D721Med (cell line): ENCODE measurements at regions not wholly inside any gene's neighbourhood (a gene's known extent, or its start where the extent isn't known, plus 50 kb on each side); places are given as distances from the start of the nearest gene placed in this dataset.

Experiments used
- DNase-seq: peaks from one replicate; pipeline ENCODE4 v3.0.0; 2011; ENCODE audit warnings: low spot score; ENCODE audit not compliant: insufficient read length
- FAIRE-seq: peaks from 2 replicates; lab custom pipeline; 2011; peaks lifted over from hg19 to GRCh38; lab: Jason Lieb, UNC
- TF ChIP-seq, protein P1 (sequence below): IDR thresholded peaks from 2 replicates; pipeline ENCODE4 v1.5.1; 2012; ENCODE audit warnings: mild to moderate bottlenecking, control low read depth; ENCODE audit not compliant: insufficient read depth; ENCODE audit errors: missing control alignments

DNA sequence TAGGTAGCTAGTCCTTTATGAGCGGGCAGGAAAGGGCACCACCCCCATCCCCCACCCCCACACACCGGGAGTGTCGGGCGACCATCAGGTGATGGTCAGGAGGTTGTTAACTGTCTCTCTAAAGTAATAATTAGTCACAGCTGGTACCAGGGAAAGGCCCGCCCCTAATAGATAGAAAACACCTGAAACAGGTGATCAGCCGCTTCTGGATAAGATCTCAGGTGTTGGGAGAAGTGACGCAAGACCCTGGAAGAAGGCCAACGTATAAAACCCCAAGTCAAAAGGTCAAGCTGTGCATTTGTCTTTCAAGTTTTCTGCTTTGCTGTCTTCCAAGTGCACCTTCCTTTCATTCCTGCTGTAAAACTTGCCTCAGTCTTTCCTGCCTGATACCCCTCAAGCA, 59.6 kb upstream of the LINC00305 start:
- DNase-seq, result no peak
- no peak for FAIRE-seq
- TF ChIP-seq, protein P1, sequence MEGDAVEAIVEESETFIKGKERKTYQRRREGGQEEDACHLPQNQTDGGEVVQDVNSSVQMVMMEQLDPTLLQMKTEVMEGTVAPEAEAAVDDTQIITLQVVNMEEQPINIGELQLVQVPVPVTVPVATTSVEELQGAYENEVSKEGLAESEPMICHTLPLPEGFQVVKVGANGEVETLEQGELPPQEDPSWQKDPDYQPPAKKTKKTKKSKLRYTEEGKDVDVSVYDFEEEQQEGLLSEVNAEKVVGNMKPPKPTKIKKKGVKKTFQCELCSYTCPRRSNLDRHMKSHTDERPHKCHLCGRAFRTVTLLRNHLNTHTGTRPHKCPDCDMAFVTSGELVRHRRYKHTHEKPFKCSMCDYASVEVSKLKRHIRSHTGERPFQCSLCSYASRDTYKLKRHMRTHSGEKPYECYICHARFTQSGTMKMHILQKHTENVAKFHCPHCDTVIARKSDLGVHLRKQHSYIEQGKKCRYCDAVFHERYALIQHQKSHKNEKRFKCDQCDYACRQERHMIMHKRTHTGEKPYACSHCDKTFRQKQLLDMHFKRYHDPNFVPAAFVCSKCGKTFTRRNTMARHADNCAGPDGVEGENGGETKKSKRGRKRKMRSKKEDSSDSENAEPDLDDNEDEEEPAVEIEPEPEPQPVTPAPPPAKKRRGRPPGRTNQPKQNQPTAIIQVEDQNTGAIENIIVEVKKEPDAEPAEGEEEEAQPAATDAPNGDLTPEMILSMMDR, result no peak

DNA sequence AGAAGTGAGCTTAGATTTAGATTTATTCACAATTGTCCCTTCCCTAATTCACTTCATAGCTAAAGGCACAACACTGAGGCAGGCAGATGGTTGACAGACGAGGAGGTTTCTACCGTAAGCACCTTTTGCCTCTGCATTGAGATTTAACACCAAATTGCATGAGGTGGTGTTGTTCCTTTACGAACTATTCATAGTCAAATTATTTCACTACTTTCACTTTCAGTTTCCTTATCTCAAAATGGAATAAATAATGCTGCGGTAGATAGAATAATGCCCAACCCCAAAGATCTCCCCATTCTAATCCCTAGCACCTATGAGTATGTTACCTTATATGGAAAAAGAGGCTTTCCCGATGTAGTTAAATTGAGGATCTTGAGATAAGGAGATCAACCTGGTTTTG, 58.9 kb upstream of the LINC00305 start:
- no peak for DNase-seq
- FAIRE-seq, result peak; percentile 97
- TF ChIP-seq, protein P1, result no peak

DNA sequence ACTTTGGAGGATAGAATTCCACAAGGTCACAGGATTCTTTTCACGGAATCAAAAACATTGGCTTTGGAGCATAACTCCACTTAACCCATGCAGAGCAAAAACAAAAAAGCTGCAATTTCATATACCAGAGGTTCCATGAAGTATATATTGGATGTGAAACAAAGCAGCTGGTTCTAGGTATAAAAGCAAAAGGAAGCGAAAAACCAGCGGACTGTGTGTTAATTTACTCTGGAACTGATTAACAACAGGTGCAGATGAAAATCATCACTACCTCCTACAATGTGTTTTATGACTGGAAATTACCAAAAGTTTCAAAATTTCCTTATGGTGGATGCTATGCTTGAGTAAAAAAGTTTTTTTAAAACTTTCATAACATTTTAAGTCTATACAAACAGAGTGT, 54.4 kb upstream of the LINC00305 start:
- TF ChIP-seq, protein P1, result no peak
- FAIRE-seq (peak; percentile 98), DNase-seq (no peak)

DNA sequence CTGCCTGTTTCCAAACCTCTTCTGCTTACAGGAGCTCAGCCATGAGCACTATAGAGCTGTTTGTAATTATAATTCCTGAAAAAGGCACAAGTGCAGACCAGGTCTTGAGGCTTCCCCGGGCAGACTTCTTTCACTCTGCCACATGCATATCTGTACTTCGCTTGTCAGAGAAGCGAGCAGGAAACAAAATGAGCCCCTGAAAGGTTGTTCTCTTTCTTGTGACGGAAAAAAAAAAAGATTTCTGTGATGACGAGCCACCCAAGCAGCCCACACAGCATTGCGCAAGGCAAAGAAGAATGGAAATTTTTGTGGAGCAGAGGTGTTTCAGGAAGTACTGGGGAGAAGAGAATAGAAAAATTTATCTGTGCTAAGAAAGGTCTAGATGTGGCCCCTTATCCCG, 54.0 kb upstream of the LINC00305 start:
- TF ChIP-seq, protein P1, result no peak
- FAIRE-seq, result no peak

DNA sequence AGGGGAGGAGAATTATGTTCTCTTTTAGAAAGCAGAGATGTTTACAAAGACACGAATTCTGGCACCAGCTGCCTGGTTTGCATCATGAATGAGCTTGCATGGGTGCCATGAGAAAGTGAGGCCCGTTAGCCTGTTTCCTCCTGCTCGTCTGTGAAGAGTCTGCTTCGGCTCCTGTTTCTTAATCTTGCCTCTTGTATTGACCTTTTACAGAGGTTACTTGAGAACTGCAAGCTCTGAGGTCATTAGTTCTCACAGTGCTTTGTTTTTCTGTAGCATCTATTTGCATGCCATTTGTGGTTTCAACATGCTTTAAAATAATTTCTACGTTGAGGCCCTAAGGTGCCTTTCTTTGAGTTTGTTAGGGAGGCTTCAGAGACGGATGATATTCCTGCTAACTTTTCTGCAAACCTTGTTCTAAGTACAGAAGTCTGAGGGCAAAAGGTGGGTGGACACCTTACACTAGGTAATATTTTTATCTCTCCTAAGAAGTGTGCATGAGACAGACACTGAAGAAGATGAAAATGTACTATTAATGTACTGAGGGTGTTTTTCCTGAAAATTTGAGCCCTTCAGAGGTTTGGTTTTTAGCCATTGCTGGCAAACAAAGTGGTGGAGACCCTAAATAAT, 53.4 kb upstream of the LINC00305 start:
- TF ChIP-seq, protein P1, result no peak
- DNase-seq, result no peak
- peak; percentile 93 for FAIRE-seq

More for the DNA sequence above, 54.0 kb upstream of the LINC00305 start:
- no peak for DNase-seq

DNA sequence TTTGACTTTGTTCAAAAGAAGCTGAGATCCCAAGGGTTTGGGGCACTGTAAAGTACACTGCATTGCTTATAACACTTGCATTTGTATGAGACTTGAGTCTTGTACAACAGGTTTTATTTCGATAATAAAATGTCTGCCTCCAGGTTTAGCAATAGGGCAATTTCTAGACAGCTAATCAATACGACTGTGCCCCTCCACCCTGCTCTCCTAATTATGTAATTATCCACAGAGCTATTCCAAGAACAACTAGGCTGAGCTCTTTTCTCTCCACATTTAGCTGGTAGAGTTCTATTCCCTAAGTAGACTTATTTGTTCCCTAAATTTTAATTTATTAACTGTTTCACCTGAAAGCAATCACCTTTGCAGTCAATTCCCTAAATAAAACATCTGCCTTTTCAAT, 52.9 kb upstream of the LINC00305 start:
- DNase-seq (no peak), FAIRE-seq (no peak)
- TF ChIP-seq, protein P1, result no peak

DNA sequence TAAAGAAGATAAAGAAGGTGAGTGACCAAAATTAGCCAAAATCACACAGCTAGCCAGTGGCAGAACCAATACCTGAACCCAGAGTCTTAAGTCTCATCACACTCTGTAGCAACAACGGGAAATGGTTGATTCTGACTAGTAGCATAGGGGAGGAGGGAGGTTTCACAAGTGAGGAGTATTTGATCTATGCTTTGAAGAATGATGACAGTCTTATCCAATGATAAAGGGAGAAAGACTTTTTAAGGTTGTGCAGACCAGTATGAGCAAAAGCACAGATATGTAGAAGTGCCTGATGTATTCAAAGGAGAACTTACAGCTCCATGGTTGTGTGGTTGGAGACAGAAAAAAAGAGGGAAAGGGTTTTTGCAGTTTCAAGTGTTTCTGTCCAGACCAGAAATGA, 50.7 kb upstream of the LINC00305 start:
- FAIRE-seq (peak; percentile 98), DNase-seq (no peak)
- TF ChIP-seq, protein P1, result no peak
